T-helper 1 cell treated with Interleukin-12 subunit alpha and Interleukin-12 subunit beta and Interleukin-4 antibody, amounts not matched to agents 30 ng/mL and 1 ng/mL, for 36 hours (primary cell): ENCODE measurements at regions not wholly inside any gene's neighbourhood (a gene's known extent, or its start where the extent isn't known, plus 50 kb on each side); places are given as distances from the start of the nearest gene placed in this dataset.

Experiments used
- intact Hi-C: fragments of 100-400 bp; cut with micrococcal nuclease; formaldehyde crosslinking; loops from one replicate; pipeline ENCODE4 v1.15.1; 2024

DNA sequence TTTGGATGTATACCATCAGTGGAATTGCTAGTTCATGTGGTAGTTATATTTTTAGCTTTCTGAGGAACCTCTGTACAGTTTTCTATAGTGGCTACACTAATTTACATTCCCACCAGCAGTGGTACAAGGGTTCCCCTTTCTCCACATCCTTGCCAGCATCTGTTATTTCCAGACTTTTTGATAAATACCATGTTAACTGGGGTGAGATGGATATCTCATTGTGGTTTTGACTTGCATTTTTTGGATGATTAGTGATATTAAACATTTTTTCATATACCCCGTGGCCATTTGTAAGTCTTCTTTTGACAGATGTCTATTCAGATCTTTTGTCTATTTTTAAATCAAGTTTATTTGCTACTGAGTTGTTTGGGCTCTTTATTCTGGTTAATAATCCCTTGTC lies 455.6 kb upstream of the RARB start:
- intact Hi-C loops: no loop called here

DNA sequence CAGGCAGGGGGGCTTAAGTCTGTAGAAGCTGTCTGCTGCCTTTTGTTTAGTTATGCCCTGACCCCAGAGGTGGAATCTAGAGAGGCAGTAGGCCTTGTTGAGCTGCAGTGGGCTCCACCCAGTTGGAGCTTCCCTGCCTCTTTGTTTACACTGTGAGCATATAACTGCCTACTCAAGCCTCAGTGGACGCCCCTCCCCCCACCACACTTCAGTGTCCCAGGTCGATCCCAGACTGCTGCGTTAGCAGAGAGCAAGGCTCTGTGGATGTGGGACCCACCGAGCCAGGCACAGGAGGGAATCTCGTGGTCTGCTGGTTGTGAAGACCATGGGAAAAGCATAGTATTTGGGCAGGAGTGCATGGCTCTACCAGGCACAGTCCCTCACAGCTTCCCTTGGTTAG lies 446.8 kb upstream of the RARB start:
- intact Hi-C loops: no loop called here

DNA sequence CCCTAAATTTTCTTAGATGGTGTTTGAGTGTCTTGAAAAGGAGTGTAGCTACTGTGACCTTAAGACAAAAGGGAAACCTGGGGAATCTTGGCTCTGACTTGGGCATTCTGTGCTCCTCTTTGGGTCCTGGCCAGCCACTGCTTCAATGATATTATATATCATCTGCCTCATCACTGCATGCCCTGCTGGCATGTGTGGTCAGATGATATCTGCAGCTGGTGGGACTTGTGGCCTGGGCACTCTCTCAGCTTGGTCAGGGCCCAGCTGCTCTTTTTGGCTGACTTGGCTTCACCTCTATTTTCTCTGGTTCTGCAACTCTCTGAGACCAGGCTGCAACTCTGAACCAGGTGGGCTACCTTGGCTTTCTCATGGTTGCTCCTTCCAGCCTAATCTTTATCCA lies 446.1 kb upstream of the RARB start:
- intact Hi-C loops: no loop called here

DNA sequence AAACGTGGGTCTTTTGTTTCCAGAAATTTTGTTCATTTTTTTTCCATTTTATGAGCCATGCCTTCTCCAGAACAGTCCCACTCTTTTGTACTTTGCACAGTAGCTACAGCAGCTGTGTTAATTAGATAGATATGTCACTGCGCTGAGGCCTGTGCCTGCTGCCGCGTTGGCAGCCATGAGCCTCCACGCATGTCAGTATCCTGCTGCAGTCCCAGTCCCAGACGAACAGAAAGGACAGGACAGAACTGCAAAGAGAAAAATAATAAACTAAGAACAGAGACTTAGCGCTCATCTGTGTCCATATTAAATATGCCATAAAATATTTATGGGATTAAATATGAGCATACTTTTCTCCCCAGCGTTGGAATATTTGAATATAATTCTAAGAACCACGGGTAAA lies 442.4 kb upstream of the RARB start:
- intact Hi-C loops: no loop called here

DNA sequence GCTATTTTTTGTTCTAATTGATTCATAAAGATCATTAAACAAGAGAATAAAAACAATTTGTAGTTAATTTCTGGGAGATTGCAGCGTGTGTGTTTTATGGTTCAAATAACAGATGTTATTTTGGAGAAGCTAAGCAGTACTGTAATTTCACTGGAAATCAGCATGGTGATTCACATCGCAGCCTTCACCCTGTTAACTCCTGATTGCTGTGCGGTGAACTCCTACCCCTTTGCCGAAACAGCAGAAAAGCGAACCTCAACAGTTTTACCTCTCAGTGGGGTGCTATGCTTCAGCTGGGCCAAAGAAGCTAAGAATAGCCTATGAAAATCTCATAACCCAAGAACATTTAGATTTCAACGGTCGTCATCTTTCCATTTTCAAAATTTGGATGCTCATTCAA lies 441.5 kb upstream of the RARB start:
- intact Hi-C loops: no loop called here

DNA sequence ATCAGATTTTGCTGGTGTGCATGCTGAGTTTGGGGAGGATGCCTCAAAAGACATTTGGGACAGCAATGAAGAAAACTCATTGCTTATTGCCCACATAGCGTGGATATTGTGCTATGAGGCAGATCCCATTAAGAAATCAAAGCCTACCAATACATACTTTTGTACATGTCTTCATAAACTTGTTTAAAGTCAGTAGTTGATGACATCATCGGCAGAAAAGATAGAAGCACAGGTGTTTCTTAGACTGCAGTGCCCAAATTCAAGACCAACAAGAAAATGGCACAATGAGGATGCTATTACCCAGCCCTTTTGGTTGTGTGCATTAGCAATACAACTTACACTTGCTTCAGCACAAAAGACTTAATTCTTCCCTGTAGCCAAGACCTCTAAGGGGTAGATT lies 428.7 kb upstream of the RARB start:
- intact Hi-C loops: no loop called here

DNA sequence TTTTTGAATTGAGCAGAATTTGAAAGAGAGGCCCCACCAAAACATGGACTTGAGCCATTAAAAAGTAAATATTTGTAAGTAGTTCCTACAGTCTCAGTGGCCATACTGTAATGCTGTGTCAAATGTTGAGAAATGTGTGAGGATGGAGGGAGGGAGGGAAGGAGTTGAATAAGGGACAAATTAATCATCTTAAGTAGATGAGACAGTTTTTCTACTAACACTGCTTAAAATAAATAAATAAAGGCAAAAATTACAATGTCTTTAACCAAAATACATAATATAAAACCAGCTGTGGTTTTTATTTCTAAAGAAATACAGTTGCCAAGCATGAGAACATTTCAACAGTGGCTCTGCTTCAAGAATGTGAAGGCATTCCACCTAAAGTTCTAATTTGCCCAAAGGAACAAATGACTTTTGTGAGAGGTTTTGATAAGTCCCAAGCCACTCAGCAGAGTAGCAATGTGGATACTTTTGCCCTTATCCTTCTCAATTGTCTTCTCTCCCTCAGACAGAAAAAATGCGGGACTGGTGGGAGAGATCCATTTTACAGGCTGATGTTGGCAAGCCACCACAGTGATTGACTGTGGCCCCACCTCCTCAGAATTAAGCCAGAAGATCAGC lies 427.0 kb upstream of the RARB start:
- intact Hi-C loops: no loop called here

DNA sequence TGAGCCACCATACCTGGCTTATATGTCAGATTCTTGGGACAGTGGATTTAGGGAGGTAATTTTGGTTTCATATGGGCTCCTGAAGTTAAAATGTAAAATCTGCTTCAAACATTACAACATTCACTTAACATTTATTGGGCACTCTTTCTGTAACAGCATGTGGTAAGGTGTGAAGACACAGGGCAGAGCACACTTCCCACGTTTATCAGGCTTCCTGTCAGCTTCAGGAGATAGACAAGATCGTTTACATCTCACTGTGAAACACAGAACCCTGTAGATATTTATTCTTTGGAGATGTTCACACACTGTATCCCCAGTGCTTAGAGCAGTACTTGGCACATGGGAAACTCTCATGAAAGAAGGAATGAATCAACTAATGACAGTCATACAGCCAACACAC lies 426.0 kb upstream of the RARB start:
- intact Hi-C loops: no loop called here

DNA sequence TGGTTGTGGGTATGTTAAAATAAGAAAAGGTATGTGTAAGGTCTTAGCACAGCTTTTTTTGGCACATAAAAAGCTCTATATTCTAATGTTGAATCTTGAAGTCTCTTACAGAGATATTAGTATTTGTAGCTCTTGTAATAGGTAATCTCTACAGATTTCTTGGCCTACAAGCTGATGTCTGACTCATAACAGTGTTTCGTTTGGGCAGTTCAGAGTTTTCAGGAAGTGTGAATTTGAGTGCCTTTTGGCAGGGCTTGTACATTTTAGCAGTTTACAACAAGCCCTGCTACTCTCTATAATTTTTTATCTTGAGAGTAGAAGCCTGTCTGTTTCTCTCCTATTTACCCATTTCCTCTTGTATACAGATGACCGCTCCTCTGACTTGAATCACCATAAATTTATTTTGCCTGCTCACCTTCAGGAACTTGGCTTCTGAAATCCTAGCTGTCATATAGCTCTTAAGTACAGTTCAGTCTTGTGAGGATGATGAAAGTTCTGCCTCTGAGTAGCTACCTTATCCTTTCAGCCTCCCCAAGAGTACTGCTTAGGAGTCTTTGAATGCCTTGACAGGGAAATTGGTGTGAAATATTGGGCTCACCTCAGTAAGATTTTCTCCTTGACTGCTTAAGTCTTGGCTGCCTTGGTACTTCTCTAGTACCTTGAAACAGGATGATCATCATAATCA lies 419.9 kb upstream of the RARB start:
- intact Hi-C loops: no loop called here

DNA sequence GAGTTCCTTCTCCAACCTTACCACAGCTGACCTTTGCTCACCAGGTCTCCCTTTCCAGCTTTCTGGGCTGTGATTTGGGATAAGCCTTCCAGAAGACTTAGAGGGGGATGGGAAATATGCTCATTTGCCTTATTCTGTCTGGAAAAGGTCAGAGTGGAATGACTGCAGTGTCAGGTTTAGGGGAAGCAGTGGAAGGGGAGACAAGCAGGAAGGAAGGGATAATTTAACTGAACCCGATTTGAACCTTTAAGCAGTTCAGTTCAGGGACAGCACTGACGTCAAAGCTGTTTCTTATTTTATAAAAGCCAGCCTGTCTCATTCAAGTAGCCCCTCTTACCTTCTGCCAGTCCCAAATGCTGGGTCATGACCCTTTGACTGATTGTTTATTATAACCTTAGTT lies 418.4 kb upstream of the RARB start:
- intact Hi-C loops: no loop called here

DNA sequence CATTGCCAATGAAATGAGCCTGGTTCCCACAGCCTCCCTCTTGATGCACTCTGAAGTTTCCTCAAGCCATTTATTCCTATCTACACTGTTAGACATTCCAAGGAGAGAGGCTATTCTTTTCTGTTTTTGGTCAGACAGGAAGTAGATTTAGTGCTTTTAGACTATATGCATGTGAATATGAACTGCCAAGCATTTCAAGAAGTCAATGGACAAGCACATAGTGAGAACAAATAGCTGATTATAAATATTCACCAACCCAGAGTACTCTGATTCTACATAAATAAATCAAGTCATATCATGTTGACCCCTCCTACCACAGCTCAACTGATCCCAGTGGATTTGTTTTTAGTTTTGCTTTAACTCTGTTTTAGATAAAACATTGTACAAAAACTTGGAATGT lies 412.5 kb upstream of the RARB start:
- intact Hi-C loops: no loop called here

DNA sequence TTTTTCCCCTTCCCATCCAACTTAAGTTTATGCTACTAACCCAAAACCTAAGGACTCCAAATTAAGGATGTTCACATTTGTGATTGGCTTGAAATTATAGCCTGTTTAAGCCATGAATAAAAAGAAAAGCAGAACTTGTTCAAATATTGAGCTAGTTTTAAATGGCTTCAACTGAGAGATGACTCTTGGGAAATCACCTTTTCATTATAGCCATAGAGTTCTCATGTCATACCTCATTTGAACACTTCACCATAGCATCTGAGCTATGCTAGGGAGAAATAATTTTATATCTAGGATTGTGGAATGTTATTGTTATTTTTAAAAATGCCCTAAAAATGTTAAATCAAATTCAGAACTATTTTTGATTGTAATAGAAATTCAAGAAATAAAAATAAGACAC lies 409.2 kb upstream of the RARB start:
- intact Hi-C loops: no loop called here

DNA sequence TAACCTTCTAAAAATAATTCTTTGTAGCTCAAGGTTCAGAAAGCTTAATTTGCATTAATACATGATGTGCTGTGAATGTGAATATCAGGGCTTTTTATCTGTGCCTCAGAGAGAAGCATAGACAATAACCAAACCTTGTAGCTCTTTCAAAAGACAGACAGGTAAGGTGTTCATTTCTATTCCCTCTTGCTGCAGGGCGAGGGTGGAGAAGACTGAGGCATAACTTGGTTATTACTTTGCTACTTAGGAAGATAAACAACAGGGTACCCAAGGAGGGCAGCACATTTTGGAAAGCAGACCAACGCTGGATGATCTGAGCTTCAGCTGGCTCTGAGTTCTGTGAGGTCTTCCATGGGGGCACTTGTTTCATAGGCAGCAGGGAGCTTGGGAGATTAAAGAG lies 408.6 kb upstream of the RARB start:
- intact Hi-C loops: no loop called here

DNA sequence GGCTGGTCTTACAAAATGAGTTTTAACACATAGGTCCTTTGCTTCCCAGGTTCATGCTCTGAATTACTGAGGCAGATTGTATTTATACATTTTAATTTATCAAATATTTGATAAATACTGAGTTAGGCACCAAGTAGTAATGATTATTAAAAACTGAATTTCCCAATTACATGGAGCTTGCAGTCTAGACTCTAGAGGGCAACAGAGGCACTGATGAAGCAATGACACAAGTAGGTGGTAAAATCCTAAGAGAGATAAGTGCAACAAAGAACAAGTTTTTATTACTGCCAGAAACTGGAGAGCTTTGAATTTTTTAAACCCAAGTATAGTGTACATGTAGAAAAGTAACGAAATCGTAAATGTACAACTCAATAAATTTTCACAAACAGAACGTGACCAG lies 406.2 kb upstream of the RARB start:
- intact Hi-C loops: no loop called here

DNA sequence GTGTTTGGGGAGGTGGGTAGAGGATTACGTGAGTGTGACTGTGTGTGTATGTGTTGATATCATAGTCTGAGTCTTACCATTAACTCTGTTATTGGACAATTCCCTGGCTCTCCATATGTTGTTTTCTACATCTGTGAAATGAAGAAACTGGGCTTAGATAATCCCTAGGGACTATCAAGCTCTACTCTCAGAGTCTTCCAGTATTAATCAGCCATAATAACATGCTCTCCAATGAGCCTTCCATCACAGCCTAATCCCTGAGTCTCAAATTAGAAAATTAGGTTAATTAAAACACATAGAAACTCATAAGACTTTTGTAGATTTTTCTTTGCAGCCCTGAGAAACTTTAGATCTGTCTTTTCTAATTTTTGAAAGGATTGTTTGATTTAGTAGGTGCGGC lies 404.2 kb upstream of the RARB start:
- intact Hi-C loops: no loop called here

DNA sequence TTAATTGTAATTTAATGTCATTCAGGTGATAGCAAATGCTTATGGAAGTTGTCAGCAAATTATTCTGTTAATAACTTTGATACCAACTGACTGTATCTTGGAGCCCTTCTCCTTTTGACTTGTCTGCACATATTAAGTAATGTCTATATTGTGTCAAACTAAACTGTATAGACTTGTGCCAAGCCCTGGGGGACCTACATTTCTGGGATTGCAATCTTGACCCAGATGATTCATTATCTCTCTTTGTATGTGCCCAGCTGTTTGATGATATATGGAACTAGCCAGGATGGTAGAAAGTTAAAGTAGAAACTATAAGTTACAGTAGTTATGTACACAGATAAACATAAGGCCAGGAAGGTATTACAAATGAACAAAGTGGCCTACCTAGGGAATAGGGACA lies 402.8 kb upstream of the RARB start:
- intact Hi-C loops: no loop called here

DNA sequence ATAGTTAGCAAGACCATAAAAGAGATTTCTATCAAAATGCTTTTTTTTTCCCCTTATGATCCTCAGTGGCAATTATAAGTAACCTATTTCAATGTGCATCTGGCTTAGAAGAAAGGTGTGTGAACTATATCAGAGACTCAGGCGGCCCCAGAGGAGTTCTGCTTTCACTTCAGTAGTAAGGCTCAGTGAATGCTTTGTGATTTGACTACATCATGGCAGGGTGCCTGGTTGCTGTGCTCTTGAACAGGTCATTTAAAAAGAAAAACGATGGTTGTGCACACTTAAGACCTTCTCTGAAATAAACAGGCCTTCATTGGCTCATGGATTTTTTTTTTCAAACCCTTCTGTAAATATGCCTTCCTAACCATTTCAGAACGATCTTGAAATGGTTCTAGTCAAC lies 400.4 kb upstream of the RARB start:
- intact Hi-C loops: no loop called here

DNA sequence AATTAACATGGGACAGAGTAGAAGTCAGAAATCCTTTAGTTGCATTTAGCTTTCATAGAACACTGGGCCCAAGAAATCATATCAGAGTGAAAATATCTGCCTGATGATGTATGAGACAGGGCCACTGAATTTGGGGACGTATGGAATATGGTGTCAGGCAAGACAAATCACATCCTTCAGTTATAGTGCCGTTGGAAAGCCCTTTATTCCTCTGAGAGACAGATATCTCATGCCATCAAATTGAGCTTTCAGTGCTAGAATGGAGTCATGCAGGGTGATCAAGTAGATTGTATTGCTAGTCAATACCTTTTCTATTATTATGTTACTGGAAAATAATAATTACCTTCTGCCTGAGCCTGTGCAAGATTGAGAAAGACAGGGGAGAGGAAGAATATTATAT lies 398.2 kb upstream of the RARB start:
- intact Hi-C loops: no loop called here

DNA sequence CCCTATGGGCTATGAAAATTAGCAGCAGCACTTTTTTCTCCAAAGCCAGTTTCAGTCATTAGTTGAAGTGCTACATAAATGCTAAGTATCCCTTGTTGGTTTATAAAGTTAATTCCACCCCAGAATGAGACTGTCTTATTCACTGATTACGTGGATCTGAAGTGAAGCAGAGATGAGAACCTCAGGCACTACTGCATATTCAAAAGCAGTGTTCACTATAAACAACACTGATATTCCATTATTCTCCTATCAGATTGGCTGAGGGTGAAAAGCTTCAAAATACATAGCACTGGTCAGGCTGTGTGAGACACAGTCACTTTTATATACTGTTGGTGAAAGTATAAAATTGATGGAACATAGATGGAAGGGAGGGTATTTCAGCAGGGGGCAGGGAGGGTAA lies 395.7 kb upstream of the RARB start:
- intact Hi-C loops: loop anchor here (2.0 kb wide), 1 partner anchor 352 kb away; no protein-coding TSS in a partner anchor

DNA sequence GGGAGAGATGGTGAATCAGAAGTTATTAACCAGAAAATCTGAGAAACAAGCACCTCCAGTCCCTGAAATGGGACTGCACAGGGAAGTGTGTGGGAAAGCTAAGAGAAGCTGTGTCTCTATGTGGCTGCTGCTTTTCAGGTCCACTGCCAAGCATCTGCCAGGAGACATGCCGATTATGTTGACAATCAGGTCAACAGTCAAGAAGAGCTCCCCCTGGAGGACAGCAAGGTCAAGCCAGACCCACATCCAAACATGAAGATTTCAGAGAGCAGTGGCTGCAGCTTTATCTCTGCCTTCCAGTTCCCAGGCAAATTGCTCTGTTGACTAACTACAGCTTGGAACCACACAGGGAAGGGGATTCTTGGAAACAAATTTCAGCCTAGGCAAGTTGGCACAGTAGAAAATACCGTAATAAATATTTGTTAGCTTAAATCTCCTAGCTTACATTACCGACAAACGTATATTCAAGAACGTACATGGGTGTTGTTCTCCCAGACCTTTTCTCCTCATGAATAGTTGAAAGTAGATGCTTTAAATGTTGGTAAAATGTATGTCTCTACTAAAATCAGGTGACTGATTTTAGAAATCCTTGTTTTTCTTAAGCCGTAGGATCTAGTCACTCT lies 394.5 kb upstream of the RARB start:
- intact Hi-C loops: loop anchor here (2.0 kb wide), 1 partner anchor 353 kb away; no protein-coding TSS in a partner anchor

DNA sequence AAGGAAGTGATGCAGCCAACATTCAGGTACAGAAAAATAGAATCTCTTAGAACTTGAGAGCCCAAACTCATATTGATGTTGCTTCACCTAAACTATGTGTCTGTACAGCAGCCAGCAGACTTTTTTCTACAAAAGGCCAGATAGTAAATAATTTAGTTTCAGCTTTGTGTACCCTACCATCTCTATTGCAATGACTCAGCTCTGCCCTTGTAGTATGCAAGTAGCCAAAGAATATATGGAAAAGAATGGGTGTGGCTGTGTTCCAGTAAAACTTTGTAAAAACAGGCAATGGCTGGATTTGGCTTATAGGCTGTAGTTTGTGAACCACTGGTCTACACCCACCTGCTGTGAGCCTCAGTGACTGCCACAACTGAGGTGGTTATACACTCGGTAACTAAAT lies 392.5 kb upstream of the RARB start:
- intact Hi-C loops: no loop called here

DNA sequence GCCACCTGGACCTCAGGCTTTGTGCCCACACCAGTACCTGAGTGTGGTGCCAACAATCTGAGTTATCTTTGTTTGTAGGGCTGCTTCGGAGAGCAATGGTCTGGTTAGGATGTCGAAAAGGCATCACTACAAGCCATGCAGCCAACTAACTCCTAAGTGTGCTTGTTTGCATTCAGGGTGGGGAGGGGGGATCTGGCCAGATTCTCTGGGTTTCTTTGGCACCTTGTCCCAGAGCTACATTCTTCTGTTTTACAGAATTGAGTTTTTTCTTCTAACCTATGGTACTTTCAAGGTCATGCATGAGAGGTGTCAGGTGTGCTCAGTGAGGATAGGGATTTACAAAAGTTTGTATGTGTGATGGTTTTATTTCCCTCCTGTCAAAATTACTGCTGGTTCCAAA lies 391.4 kb upstream of the RARB start:
- intact Hi-C loops: no loop called here

DNA sequence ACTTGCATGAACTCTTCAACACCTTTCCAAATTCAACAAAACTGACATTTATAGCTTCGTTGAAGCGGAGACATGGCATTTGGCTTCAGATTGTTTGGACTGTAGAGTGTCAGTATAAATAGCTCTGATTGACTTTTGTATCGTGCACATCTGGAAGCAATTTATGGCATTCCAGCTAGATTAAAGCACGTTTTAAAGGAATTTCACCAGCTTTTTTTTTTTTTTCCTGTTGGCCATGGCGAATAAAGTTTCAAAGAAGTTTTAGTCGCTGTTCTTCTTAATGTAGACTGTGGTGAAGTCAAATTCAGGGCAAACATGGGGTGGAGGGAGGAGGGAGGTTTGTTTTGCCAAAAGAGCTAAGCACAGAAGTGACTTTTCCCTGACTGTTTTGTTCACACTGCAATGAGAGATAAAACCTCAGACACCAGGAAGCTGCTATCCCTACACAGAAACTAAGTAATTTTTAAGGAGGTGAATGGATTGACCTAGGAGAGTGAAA lies 391.0 kb upstream of the RARB start:
- intact Hi-C loops: no loop called here
